GM23338 (cell line): ENCODE measurements at regions not wholly inside any gene's neighbourhood (a gene's known extent, or its start where the extent isn't known, plus 50 kb on each side); places are given as distances from the start of the nearest gene placed in this dataset.

Experiments used
- ATAC-seq: fragments of 200-7000 bp; cut with Tn5 transposase; 3 replicates; pipeline ENCODE4 v1.9.1; 2020
- DNase-seq: peaks from one replicate; pipeline ENCODE4 v3.0.0-alpha.2; 2015; ENCODE audit warnings: low spot score
- H2AFZ ChIP-seq: fragments of 200-600 bp; sonication (generic); 2 replicates; pipeline ENCODE4 v1.8.0; 2016; ENCODE audit warnings: antibody characterized with exemption, mild to moderate bottlenecking, moderate library complexity
- H3F3A ChIP-seq: fragments of 200-600 bp; sonication (generic); replicated peaks from 2 replicates; pipeline ENCODE4 v1.8.0; 2017; ENCODE audit warnings: antibody characterized with exemption, mixed run types, low read depth
- H3K27ac ChIP-seq: fragments of 200-600 bp; sonication (generic); 2 replicates; pipeline ENCODE4 v1.6.1; 2016; ENCODE audit warnings: low read depth
- H3K27me3 ChIP-seq: fragments of 200-600 bp; sonication (generic); 2 replicates; pipeline ENCODE4 v1.8.0; 2016; ENCODE audit warnings: mild to moderate bottlenecking, mixed run types, moderate library complexity; ENCODE audit not compliant: insufficient read depth
- H3K36me3 ChIP-seq: fragments of 200-600 bp; sonication (generic); 2 replicates; pipeline ENCODE4 v1.8.0; 2016; ENCODE audit warnings: mild to moderate bottlenecking; ENCODE audit not compliant: insufficient read depth
- H3K4me1 ChIP-seq: fragments of 200-600 bp; sonication (generic); 2 replicates; pipeline ENCODE4 v1.8.0; 2016; ENCODE audit warnings: mild to moderate bottlenecking, moderate library complexity; ENCODE audit not compliant: insufficient read depth
- H3K4me2 ChIP-seq: fragments of 200-600 bp; sonication (generic); 2 replicates; pipeline ENCODE4 v1.7.1; 2017; ENCODE audit warnings: mixed run types
- H3K4me3 ChIP-seq: fragments of 200-600 bp; sonication (generic); 2 replicates; pipeline ENCODE4 v1.6.1; 2016; ENCODE audit warnings: mixed run types
- H3K79me2 ChIP-seq: fragments of 200-600 bp; sonication (generic); replicated peaks from 2 replicates; pipeline ENCODE4 v1.8.0; 2017; ENCODE audit warnings: mild to moderate bottlenecking; ENCODE audit not compliant: insufficient read depth
- H3K9me2 ChIP-seq: fragments of 200-600 bp; sonication (generic); 2 replicates; pipeline ENCODE4 v1.8.0; 2017; ENCODE audit not compliant: insufficient read depth
- H4K20me1 ChIP-seq: fragments of 200-600 bp; sonication (generic); replicated peaks from 2 replicates; pipeline ENCODE4 v1.8.0; 2017; ENCODE audit warnings: mild to moderate bottlenecking; ENCODE audit not compliant: insufficient read depth
- H3K27ac Mint-ChIP-seq: 2 replicates; pipeline ENCODE4 v1.8.0; 2020; ENCODE audit warnings: inconsistent platforms, mild to moderate bottlenecking, moderate library complexity, mixed read lengths
- H3K27me3 Mint-ChIP-seq: 3 replicates; pipeline ENCODE4 v1.8.0; 2022; ENCODE audit warnings: low read depth, mild to moderate bottlenecking, moderate library complexity, mixed read lengths, inconsistent platforms; ENCODE audit not compliant: insufficient read depth, poor library complexity
- H3K36me3 Mint-ChIP-seq: 3 replicates; pipeline ENCODE4 v1.8.0; 2021; ENCODE audit warnings: low read depth, mild to moderate bottlenecking, inconsistent platforms, moderate library complexity, mixed read lengths
- H3K4me1 Mint-ChIP-seq: 3 replicates; pipeline ENCODE4 v1.8.0; 2020; ENCODE audit warnings: mild to moderate bottlenecking, inconsistent platforms, mixed read lengths
- H3K4me3 Mint-ChIP-seq: 3 replicates; pipeline ENCODE4 v1.8.0; 2021; ENCODE audit warnings: moderate library complexity, mild to moderate bottlenecking, inconsistent platforms, mixed read lengths
- H3K9me3 Mint-ChIP-seq: 3 replicates; pipeline ENCODE4 v1.8.0; 2020; ENCODE audit warnings: moderate library complexity, mild to moderate bottlenecking, inconsistent platforms, mixed read lengths
- CTCF ChIP-seq, 2 experiments: fragments of 200-600 bp in 1 of 2; sonication (generic) in 1 of 2; conservative IDR thresholded peaks; 2 replicates each; pipeline versions ENCODE4 v1.5.1 to v1.6.1; 2016 to 2017; ENCODE audit warnings: antibody characterized with exemption in 2 of 2, low read depth in 2 of 2, mild to moderate bottlenecking in 2 of 2, moderate library complexity in 1 of 2
- EZH2 ChIP-seq: fragments of 200-600 bp; sonication (generic); IDR thresholded peaks from one replicate; pipeline ENCODE4 v1.8.0; 2017; ENCODE audit warnings: antibody characterized with exemption, mild to moderate bottlenecking, low read depth; ENCODE audit not compliant: unreplicated experiment
- EZH2phosphoT487 ChIP-seq: fragments of 200-600 bp; sonication (generic); IDR thresholded peaks from one replicate; pipeline ENCODE4 v1.8.1; 2018; ENCODE audit warnings: antibody characterized with exemption; ENCODE audit not compliant: unreplicated experiment
- JUNB ChIP-seq: IDR thresholded peaks from one replicate; pipeline ENCODE4 v1.6.1; 2016; ENCODE audit warnings: antibody characterized with exemption; ENCODE audit not compliant: unreplicated experiment
- NANOG ChIP-seq: IDR thresholded peaks from 2 replicates; pipeline ENCODE4 v1.6.1; 2016; ENCODE audit warnings: antibody characterized with exemption, borderline replicate concordance
- POLR2AphosphoS5 ChIP-seq: IDR thresholded peaks from 2 replicates; pipeline ENCODE4 v1.6.1; 2016; ENCODE audit warnings: antibody characterized with exemption, low read depth
- REST ChIP-seq: IDR thresholded peaks from one replicate; pipeline ENCODE4 v1.6.1; 2018; ENCODE audit warnings: antibody characterized with exemption; ENCODE audit not compliant: unreplicated experiment
- STAT1 ChIP-seq: IDR thresholded peaks from one replicate; pipeline ENCODE4 v1.6.1; 2016; ENCODE audit warnings: antibody characterized with exemption; ENCODE audit not compliant: unreplicated experiment
- ZNF114 ChIP-seq: fragments of 250-450 bp; sonication (Bioruptor Pico); IDR thresholded peaks from 2 replicates; pipeline ENCODE4 v1.5.0; 2020; ENCODE audit warnings: mild to moderate bottlenecking, moderate library complexity
- ZNF331 ChIP-seq: fragments of 250-450 bp; sonication (Bioruptor Pico); IDR thresholded peaks from 2 replicates; pipeline ENCODE4 v1.5.0; 2020; ENCODE audit warnings: low read depth, mild to moderate bottlenecking, moderate library complexity
- TF ChIP-seq, protein P1 (sequence below): fragments of 250-450 bp; sonication (Bioruptor Pico); IDR thresholded peaks from 2 replicates; pipeline ENCODE4 v1.5.0; 2020; ENCODE audit warnings: mild to moderate bottlenecking, moderate library complexity

DNA sequence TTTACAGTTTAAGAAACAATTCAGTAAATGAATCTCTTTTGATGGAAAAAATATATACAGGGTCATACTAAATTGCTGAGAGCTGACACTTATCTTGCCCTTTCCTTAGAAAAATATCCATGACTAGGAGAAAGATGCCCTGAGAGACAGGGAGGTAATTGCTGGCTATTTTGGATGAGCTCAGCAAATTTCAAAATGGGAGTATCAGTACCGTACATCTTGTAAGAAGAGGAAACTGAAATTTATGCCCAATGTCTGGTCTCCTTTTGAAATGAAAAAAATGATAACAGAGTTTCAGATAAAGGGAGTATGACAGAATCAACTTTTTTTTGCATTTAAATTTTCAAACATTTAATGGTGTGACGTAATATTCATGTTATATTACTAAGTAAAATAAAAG, 415.8 kb upstream of the CDH10 start:
- peaks cover 2% of the 10 kb centered on the region for H3K27me3 Mint-ChIP-seq
- TF ChIP-seq ZNF331 (CRISPR knock-in tag) = no peak
- TF ChIP-seq CTCF (conservative IDR thresholded peaks at IDR 0.05; ENCODE audit: low read depth in 2 of 2) = no peak
- no peak for TF ChIP-seq ZNF114 (CRISPR knock-in tag)
- no peak for TF ChIP-seq NANOG
- TF ChIP-seq REST = no peak
- no peak for TF ChIP-seq EZH2phosphoT487
- no peak for TF ChIP-seq POLR2AphosphoS5
- TF ChIP-seq STAT1 = no peak
- Histone ChIP-seq H3K4me3 (no peak overlapping the region), H3K36me3 (no peaks in the 10 kb centered on the region), H3F3A (no peaks in the 10 kb centered on the region), H4K20me1 (no peaks in the 10 kb centered on the region), H3K4me2 (no peak overlapping the region), H3K27ac (no peak overlapping the region), H3K9me2 (no peaks in the 10 kb centered on the region), H3K27me3 (no peaks in the 10 kb centered on the region), H3K79me2 (no peaks in the 10 kb centered on the region), H3K4me1 (no peaks in the 10 kb centered on the region), H2AFZ (0 out of 2 replicates have a peak overlapping the region, but pooled peaks have one; percentile 29)
- H3K9me3 Mint-ChIP-seq = no peaks in the 10 kb centered on the region
- ATAC-seq (no peak), DNase-seq (no peak)
- H3K36me3 Mint-ChIP-seq = no peaks in the 10 kb centered on the region
- no peak overlapping the region for H3K27ac Mint-ChIP-seq
- peaks cover 2% of the 10 kb centered on the region; the same call in 2 of the 3 replicates for H3K4me1 Mint-ChIP-seq
- no peak overlapping the region for H3K4me3 Mint-ChIP-seq

DNA sequence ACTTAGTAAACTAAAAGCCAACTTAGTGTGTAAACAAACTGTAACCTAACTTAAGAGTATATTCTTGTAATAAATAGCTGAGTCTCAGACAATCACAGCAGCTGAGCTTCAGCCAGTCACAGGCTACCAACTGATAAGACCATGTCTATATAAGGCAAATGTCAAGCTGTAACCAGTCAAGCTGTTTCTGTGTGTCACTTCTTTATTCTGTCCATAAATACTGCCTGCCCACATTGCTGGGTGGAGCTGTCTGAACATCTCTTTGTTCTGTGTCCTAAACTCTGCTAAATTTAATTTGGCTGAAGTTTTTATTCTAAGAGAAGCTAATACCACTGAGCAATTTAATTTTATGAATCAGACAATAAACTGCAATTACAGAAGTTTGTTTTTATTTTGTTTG, 412.1 kb upstream of the CDH10 start:
- H3K9me3 Mint-ChIP-seq = no peaks in the 10 kb centered on the region
- no peak for DNase-seq
- ATAC-seq = no peak
- Histone ChIP-seq H3K9me2 (no peaks in the 10 kb centered on the region), H3K27me3 (no peaks in the 10 kb centered on the region), H3K79me2 (no peaks in the 10 kb centered on the region), H3K4me2 (no peak overlapping the region), H2AFZ (no peak overlapping the region), H3K4me3 (no peak overlapping the region), H4K20me1 (no peaks in the 10 kb centered on the region), H3F3A (no peaks in the 10 kb centered on the region), H3K4me1 (no peaks in the 10 kb centered on the region), H3K27ac (no peak overlapping the region), H3K36me3 (no peaks in the 10 kb centered on the region)
- H3K27ac Mint-ChIP-seq = no peak overlapping the region
- peaks cover 5% of the 10 kb centered on the region; the same call in 2 of the 3 replicates for H3K4me1 Mint-ChIP-seq
- H3K36me3 Mint-ChIP-seq = no peaks in the 10 kb centered on the region
- no peak overlapping the region for H3K4me3 Mint-ChIP-seq
- peaks cover 5% of the 10 kb centered on the region for H3K27me3 Mint-ChIP-seq
- TF ChIP-seq POLR2AphosphoS5 (no peak), JUNB (no peak), ZNF114 (CRISPR knock-in tag) (no peak), ZNF331 (CRISPR knock-in tag) (no peak), STAT1 (no peak), NANOG (no peak), EZH2 (no peak)
- TF ChIP-seq, protein P1, sequence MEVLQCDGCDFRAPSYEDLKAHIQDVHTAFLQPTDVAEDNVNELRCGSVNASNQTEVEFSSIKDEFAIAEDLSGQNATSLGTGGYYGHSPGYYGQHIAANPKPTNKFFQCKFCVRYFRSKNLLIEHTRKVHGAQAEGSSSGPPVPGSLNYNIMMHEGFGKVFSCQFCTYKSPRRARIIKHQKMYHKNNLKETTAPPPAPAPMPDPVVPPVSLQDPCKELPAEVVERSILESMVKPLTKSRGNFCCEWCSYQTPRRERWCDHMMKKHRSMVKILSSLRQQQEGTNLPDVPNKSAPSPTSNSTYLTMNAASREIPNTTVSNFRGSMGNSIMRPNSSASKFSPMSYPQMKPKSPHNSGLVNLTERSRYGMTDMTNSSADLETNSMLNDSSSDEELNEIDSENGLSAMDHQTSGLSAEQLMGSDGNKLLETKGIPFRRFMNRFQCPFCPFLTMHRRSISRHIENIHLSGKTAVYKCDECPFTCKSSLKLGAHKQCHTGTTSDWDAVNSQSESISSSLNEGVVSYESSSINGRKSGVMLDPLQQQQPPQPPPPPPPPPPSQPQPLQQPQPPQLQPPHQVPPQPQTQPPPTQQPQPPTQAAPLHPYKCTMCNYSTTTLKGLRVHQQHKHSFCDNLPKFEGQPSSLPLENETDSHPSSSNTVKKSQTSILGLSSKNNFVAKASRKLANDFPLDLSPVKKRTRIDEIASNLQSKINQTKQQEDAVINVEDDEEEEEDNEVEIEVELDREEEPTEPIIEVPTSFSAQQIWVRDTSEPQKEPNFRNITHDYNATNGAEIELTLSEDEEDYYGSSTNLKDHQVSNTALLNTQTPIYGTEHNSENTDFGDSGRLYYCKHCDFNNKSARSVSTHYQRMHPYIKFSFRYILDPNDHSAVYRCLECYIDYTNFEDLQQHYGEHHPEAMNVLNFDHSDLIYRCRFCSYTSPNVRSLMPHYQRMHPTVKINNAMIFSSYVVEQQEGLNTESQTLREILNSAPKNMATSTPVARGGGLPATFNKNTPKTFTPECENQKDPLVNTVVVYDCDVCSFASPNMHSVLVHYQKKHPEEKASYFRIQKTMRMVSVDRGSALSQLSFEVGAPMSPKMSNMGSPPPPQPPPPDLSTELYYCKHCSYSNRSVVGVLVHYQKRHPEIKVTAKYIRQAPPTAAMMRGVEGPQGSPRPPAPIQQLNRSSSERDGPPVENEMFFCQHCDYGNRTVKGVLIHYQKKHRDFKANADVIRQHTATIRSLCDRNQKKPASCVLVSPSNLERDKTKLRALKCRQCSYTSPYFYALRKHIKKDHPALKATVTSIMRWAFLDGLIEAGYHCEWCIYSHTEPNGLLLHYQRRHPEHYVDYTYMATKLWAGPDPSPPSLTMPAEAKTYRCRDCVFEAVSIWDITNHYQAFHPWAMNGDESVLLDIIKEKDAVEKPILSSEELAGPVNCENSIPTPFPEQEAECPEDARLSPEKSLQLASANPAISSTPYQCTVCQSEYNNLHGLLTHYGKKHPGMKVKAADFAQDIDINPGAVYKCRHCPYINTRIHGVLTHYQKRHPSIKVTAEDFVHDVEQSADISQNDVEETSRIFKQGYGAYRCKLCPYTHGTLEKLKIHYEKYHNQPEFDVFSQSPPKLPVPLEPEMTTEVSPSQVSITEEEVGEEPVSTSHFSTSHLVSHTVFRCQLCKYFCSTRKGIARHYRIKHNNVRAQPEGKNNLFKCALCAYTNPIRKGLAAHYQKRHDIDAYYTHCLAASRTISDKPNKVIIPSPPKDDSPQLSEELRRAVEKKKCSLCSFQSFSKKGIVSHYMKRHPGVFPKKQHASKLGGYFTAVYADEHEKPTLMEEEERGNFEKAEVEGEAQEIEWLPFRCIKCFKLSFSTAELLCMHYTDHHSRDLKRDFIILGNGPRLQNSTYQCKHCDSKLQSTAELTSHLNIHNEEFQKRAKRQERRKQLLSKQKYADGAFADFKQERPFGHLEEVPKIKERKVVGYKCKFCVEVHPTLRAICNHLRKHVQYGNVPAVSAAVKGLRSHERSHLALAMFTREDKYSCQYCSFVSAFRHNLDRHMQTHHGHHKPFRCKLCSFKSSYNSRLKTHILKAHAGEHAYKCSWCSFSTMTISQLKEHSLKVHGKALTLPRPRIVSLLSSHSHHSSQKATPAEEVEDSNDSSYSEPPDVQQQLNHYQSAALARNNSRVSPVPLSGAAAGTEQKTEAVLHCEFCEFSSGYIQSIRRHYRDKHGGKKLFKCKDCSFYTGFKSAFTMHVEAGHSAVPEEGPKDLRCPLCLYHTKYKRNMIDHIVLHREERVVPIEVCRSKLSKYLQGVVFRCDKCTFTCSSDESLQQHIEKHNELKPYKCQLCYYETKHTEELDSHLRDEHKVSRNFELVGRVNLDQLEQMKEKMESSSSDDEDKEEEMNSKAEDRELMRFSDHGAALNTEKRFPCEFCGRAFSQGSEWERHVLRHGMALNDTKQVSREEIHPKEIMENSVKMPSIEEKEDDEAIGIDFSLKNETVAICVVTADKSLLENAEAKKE (CRISPR knock-in tag) = no peak
